ENCODE measurements at regions not wholly inside any gene's neighbourhood (a gene's known extent, or its start where the extent isn't known, plus 50 kb on each side); places are given as distances from the start of the nearest gene placed in this dataset.

DNA sequence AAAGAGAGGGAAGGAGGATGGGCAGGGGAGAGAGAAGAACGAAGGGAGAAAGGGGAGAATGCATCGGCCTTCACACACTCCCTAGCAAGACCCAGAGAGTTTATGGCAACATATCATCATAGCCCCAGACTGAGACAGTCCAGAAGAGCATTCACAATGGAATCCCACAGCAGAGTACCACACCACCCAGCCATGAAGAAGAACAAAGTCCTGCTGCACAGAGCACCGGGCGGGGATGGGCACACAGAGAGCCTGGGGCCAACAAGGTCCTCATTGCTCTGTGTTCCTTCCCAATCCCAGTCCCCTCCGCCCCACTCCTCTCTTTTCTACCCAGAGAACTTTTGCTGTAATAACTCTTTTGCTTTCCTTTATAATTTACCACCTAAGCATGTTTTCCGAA lies 118.1 kb upstream of the TMPRSS2 start:
- WGBS, 2 donors, result 84% methylated on average over 6 of the region's 6 CpGs
- Histone ChIP-seq H3K27me3 (no peaks in the 10 kb centered on the region), H3K36me3 (replicated peaks in 1 of 2; ENCODE audit: insufficient read depth in 1 of 2, low read depth in 2 of 2) (no peaks in the 10 kb centered on the region), H3K4me3 (no peak overlapping the region), H3K9me3 (no peaks in the 10 kb centered on the region), H3K27ac (no peak overlapping the region), H3K4me1 (no peaks in the 10 kb centered on the region)
- TF ChIP-seq, protein P1, sequence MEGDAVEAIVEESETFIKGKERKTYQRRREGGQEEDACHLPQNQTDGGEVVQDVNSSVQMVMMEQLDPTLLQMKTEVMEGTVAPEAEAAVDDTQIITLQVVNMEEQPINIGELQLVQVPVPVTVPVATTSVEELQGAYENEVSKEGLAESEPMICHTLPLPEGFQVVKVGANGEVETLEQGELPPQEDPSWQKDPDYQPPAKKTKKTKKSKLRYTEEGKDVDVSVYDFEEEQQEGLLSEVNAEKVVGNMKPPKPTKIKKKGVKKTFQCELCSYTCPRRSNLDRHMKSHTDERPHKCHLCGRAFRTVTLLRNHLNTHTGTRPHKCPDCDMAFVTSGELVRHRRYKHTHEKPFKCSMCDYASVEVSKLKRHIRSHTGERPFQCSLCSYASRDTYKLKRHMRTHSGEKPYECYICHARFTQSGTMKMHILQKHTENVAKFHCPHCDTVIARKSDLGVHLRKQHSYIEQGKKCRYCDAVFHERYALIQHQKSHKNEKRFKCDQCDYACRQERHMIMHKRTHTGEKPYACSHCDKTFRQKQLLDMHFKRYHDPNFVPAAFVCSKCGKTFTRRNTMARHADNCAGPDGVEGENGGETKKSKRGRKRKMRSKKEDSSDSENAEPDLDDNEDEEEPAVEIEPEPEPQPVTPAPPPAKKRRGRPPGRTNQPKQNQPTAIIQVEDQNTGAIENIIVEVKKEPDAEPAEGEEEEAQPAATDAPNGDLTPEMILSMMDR (IDR thresholded peaks at IDR 0.05), result no peak
- no peak for TF ChIP-seq POLR2A (IDR thresholded peaks at IDR 0.05)
- intact Hi-C loops (cut with DNase I), result no loop called here
- no peak for DNase-seq
- ATAC-seq, result no peak

DNA sequence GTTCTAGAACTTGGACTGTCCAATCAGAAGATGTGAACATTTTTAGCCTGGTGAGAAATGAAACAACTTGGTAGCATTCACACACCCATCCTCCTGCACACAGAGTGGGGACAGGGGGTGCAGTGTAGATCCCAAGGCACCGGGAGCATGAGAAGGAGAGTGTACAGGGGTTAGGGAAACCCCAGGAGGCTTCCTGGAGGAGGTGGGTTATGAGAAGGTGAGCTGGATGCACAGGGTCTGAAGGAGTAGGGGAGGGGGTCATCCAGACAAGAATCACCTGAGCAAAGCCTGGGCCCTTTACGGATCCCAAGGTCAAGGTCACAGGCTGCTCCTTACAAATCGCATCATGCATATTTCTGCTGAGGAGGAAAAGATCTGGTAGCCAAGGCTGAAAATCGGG lies 117.5 kb upstream of the TMPRSS2 start:
- intact Hi-C loops (cut with DNase I), result no loop called here
- WGBS, 2 donors, result 47 to 68% methylated on average over 4 of the region's 4 CpGs
- no peak for TF ChIP-seq POLR2A (IDR thresholded peaks at IDR 0.05)
- TF ChIP-seq, protein P1 (IDR thresholded peaks at IDR 0.05), result no peak

DNA sequence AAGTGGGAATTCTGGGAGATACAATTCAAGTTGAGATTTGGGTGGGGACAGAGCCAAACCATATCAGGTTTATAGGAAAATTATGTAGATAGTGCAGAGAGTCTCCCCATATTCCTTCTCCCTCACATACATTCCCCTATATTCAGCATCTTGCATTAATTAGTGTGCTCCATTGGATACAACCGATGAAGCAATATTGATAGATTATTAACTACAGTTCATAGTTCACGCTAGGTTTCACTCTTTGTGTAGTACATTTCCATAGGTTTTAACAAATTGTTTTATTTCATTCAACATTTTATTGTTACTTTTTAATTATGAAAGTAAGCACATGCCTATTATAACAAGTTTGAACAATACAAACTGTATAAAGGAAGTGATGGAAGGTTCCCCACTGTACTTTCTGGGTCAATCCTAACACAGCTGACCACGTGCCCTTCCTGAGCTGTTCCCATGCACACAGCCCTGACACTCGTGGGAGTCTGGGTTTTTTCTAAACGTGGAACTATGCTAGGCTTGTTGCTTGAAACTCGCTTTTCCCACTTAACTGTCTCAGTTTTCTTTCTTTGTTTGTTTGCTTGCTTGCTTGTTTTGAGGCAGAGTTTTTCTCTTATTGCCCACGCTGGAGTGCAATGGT lies 116.8 kb upstream of the TMPRSS2 start:
- intact Hi-C loops (cut with DNase I), result no loop called here
- Histone ChIP-seq H3K27me3 (no peaks in the 10 kb centered on the region), H3K4me3 (no peak overlapping the region), H3K36me3 (replicated peaks in 1 of 2; ENCODE audit: insufficient read depth in 1 of 2, low read depth in 2 of 2) (no peaks in the 10 kb centered on the region), H3K27ac (no peak overlapping the region), H3K9me3 (no peaks in the 10 kb centered on the region), H3K4me1 (no peaks in the 10 kb centered on the region)
- no peak for ATAC-seq
- TF ChIP-seq, protein P1 (IDR thresholded peaks at IDR 0.05), result no peak
- no peak for TF ChIP-seq POLR2A (IDR thresholded peaks at IDR 0.05)
- DNase-seq, result no peak
- WGBS, 2 donors, result 70 to 75% methylated on average over 7 of the region's 7 CpGs

More for the DNA sequence above, 117.5 kb upstream of the TMPRSS2 start:
- no peak overlapping the region for H3K4me3 ChIP-seq
- no peaks in the 10 kb centered on the region for H3K27me3 ChIP-seq
- ATAC-seq (no peak), DNase-seq (no peak)
- H3K27ac ChIP-seq, result no peak overlapping the region
- no peaks in the 10 kb centered on the region for H3K9me3 ChIP-seq
- H3K4me1 ChIP-seq, result no peaks in the 10 kb centered on the region
- no peaks in the 10 kb centered on the region for H3K36me3 ChIP-seq (replicated peaks in 1 of 2; ENCODE audit: insufficient read depth in 1 of 2, low read depth in 2 of 2)

DNA sequence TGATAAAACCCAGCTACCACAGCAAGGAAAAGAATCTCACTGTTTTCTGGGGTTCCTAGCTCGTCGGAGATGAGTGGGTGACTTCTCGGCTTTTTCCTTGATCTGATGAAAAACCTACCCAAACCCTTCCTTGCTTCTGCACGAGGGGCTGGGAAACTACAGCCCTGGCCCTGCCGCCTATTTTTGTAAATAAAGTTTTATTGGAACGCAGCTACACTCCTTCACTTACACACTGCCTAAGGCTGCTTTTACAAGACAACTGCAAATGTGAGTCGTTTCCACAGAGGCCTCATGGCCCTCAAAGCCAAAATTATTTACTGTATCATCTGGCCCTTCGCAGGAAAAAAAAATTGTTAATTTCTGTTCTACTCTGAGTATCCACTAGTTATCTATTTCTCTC lies 116.0 kb upstream of the TMPRSS2 start:
- no peaks in the 10 kb centered on the region for H3K36me3 ChIP-seq (replicated peaks in 1 of 2; ENCODE audit: insufficient read depth in 1 of 2, low read depth in 2 of 2)
- intact Hi-C loops (cut with DNase I), result no loop called here
- no peaks in the 10 kb centered on the region for H3K4me1 ChIP-seq
- TF ChIP-seq POLR2A (IDR thresholded peaks at IDR 0.05), result no peak
- TF ChIP-seq, protein P1 (IDR thresholded peaks at IDR 0.05), result no peak
- no peak for ATAC-seq
- DNase-seq, result no peak
- H3K9me3 ChIP-seq, result no peaks in the 10 kb centered on the region
- H3K4me3 ChIP-seq, result no peak overlapping the region
- no peaks in the 10 kb centered on the region for H3K27me3 ChIP-seq
- H3K27ac ChIP-seq, result no peak overlapping the region
- 88% methylated on average over 8 of the region's 8 CpGs for WGBS, 2 donors

DNA sequence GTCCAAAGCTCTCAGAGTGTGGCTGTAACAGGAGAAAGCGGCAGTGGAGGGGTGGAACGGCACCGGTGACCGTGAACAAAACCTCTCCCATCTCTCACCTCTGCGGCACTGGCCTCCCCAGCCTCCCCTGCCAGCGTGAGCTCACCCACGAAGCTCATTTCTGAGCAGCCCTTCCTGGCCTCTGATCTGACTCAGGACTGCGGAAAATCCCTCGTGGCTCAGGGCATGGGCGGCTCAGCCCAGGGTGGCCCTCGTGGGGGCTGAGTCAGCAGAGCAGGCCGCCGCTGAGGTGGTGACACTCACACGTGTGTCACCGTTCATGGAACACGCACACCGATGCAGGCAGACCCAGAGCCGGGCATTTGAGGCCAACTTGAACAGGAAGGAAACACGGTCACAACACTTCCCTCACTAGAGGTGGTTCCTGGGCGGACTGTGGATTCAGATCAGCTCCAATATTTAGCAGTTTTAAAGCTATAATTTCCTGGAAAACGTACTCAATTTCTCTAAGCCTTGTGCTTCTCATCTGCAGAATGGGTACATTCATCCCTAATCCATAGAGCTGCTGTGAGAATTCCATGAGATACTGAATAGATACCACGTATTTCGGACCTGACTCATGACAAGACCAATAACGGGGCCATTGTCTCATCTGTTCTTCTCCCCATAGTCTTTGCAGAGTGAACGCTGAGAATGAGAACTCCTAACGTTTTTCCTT lies 115.0 kb upstream of the TMPRSS2 start:
- Histone ChIP-seq H3K4me1 (no peaks in the 10 kb centered on the region), H3K4me3 (no peak overlapping the region), H3K27ac (no peak overlapping the region), H3K9me3 (no peaks in the 10 kb centered on the region), H3K27me3 (no peaks in the 10 kb centered on the region), H3K36me3 (replicated peaks in 1 of 2; ENCODE audit: insufficient read depth in 1 of 2, low read depth in 2 of 2) (no peaks in the 10 kb centered on the region)
- no peak for DNase-seq
- intact Hi-C loops (cut with DNase I), result no loop called here
- no peak for ATAC-seq
- TF ChIP-seq, protein P1 (IDR thresholded peaks at IDR 0.05), result no peak
- TF ChIP-seq POLR2A (IDR thresholded peaks at IDR 0.05), result no peak
- 75 to 77% methylated on average over 15 to 21 of the region's 26 CpGs for WGBS, 2 donors
